Fibroblast of pulmonary artery (primary cell): ENCODE measurements at regions not wholly inside any gene's neighbourhood (a gene's known extent, or its start where the extent isn't known, plus 50 kb on each side); places are given as distances from the start of the nearest gene placed in this dataset.

Source experiments
- DNase-seq: peaks from one replicate; pipeline ENCODE4 v3.0.0-alpha.2; 2010; ENCODE audit warnings: low read depth
- H3K4me3 ChIP-seq: replicated peaks from 2 replicates; pipeline ENCODE4 v1.5.1; 2011; ENCODE audit warnings: low read depth, mild to moderate bottlenecking, control low read depth, low read length, moderate library complexity
- CTCF ChIP-seq: IDR thresholded peaks from 2 replicates; pipeline ENCODE4 v1.5.1; 2011; ENCODE audit warnings: mild to moderate bottlenecking, control low read depth, low read length, inconsistent platforms; ENCODE audit errors: missing control alignments

GRCh38 chr2:59435635-59436034 is 1117.8 kb downstream of the BCL11A start:
- no peak for TF ChIP-seq CTCF
- no peak overlapping the region for H3K4me3 ChIP-seq
- no peak for DNase-seq

GRCh38 chr2:59428940-59429339 is 1124.5 kb downstream of the BCL11A start:
- TF ChIP-seq CTCF, result no peak
- no peak for DNase-seq
- H3K4me3 ChIP-seq, result no peak overlapping the region

- H3K4me3 ChIP-seq, result no peak overlapping the region
- no peak for TF ChIP-seq CTCF
- DNase-seq, result no peak
Observed at GRCh38 chr2:59427980-59428379, 1125.5 kb downstream of the BCL11A start.

GRCh38 chr2:59425247-59425646 is 1128.2 kb downstream of the BCL11A start:
- DNase-seq, result no peak
- H3K4me3 ChIP-seq, result no peak overlapping the region
- TF ChIP-seq CTCF, result no peak

- TF ChIP-seq CTCF, result no peak
- no peak for DNase-seq
- no peak overlapping the region for H3K4me3 ChIP-seq
Observed at GRCh38 chr2:59413751-59414570, 1139.5 kb downstream of the BCL11A start.

GRCh38 chr2:59399126-59399525 is 1154.3 kb downstream of the BCL11A start:
- no peak overlapping the region for H3K4me3 ChIP-seq
- TF ChIP-seq CTCF, result no peak
- DNase-seq, result no peak

GRCh38 chr2:59398081-59398480 is 1155.4 kb downstream of the BCL11A start:
- no peak overlapping the region for H3K4me3 ChIP-seq
- TF ChIP-seq CTCF, result no peak
- no peak for DNase-seq
